ENCODE measurements at regions not wholly inside any gene's neighbourhood (a gene's known extent, or its start where the extent isn't known, plus 50 kb on each side); places are given as distances from the start of the nearest gene placed in this dataset.

- TF ChIP-seq CTCF (IDR thresholded peaks at IDR 0.05) (no peak), POLR2A (IDR thresholded peaks at IDR 0.05) (no peak)
Measured at GRCh38 chr5:117242028-117242427, 667.4 kb upstream of the SEMA6A start.

All from Peyer's patch (tissue), 4 donors.